Kidney glomerular epithelial cell (primary cell): ENCODE measurements at regions not wholly inside any gene's neighbourhood (a gene's known extent, or its start where the extent isn't known, plus 50 kb on each side); places are given as distances from the start of the nearest gene placed in this dataset.

Source experiments
- DNase-seq: peaks from one replicate; lab custom pipeline; 2025; lab: John Stamatoyannopoulos, UW

DNA sequence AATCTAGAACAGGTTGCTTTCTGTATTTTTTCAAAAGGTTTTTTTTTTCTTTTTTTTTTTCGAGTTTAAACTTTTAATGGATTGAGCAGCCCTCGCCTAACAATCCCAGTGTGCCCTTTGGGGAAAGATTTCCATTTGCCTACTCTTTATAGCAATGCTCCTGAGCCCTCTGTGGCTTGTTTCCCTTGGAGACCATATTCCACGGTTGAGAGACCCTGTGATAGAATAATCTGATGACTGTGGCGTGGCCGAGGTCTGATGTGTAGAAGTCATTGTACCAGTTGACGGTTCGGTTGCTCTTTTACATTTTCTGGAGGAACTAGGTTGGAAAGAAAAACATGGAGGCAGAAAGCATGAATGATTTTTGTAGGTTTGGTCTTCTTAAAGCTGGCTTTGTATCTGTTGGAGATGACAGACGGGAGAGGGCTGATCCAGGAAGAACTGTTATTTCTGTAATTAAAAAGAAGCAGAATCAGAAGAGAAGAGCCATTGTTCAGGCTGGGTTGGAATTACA, 305.7 kb upstream of the NRIP1 start:
- DNase-seq = peak; percentile 50

DNA sequence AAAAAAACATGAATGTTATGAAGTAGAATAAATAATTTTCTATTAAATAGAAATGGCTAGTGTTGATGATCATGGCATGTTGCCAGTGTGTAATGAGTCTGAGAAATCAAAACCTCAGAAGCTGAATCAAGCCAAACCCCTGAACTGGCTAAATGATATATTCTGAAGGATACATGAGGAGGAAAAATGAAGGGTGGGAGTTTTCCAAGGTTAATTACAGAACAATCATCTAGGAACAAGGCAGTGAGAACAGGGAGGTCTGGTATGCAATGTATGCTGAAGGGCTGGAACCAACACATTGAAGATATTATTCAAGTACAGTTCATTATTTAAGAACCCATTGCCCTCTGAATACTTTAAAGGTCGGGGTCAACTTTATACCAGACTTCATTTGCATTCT, 309.1 kb upstream of the NRIP1 start:
- DNase-seq = no peak

DNA sequence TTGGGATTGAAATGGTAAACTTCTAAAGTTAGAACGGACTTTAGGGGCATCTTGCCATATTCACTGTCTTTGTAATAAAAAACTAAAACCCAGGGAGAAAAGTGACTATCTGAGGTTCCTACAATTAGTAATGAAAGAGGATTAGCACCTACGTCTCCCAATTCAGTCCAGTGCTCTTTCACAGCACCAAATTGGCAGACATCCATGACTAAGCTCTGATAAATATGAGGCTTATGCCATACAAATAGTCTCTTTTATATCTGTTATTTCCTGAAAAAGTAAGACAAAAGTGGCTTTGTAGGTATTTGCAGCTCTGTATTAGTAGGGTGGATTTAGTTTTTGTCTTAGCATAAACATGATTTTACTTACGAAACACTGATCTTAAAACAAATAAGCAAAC, 315.0 kb upstream of the NRIP1 start:
- DNase-seq = no peak

DNA sequence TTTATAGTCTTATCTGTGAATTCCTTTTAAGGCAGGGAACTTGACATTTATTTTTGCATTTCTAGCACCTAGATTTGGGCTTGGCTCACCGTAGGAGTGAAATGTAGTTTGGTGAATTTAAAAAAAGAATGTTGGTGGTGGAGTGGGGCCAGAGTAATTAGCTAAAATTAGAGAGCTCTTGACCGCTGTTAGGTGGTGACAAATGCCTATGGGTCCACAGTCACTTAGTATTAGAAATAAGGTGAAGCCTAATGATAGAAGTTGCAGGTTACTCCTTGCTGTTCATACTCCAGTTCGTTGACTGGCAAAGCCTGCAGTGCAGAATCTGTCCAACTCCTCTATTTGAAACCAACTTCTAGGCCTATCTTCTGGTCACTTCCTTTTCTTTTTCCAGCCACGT, 318.8 kb upstream of the NRIP1 start:
- DNase-seq = no peak

DNA sequence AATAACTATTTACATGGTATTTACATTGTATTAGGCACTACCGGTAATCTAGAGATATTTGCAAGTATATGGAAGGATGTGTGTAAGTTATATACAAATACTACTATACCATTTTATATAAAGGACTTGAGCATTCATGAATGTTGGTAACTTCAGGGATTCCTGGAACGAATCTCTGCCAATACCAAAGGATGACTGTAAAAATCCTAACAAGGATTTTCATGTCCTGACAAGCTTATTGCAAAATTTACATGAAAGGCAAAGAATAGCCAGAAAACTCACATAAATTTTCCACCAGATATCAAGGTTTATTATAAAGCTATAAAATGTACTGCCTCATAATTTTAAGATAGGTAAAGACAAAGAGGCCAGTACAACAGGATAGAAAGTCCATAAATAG, 325.2 kb upstream of the NRIP1 start:
- no peak for DNase-seq

DNA sequence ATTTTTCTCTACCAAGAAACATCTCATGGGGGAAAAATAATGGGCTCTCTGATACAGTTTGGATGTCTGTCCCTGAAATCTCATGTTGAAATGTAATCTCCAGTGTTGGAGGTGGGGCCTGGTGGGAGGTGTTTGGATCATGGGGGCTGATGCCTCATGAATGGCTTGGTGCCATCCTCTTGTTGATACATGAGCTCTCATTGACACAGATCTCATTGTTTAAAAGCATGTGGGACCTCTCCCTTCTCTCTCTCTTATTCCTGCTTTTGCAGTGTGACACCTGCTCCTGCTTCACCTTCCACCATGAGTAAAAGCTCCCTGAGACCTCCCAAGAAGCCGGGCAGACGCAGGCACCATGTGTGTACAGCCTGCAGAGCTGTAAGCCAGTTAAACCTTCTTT, 332.5 kb upstream of the NRIP1 start:
- DNase-seq = no peak

DNA sequence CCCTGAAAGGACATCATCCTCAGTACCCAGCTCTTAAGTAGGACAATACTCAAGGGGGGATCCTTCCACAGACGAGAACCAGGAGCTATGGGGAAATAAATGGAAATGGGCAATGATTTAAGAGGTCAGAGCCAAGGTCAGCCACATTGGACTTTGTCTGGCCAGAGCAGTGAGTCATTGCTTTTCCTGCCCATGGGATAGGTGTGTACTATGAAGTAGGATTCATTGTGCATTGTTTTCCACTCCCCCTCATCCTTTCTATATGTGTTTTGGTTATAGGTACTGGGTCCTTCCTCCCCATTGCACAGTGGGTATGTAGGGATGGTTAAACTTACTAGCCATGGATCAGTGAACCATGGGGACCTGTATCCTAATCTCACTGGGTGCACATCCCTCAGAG, 328.9 kb upstream of the USP25 start:
- DNase-seq = no peak

DNA sequence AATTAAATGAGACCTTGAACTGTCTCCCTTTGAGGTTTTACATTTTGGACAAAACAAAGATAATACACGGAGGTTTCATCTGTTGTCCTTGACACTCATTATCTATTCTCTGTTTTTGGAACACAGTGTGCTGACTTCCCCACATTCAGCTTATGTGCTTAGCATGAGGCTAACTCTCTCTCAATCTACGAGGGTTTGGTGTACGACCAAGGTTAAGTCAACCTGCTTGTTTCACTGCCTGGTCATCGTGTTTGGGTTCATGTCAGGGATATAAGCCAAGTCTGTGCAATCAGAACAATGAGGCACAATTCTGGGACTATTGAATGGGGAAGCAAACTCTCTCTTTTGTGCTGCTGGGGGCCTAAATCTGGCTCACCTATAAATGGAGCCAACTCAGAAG, 328.5 kb upstream of the USP25 start:
- DNase-seq = no peak

DNA sequence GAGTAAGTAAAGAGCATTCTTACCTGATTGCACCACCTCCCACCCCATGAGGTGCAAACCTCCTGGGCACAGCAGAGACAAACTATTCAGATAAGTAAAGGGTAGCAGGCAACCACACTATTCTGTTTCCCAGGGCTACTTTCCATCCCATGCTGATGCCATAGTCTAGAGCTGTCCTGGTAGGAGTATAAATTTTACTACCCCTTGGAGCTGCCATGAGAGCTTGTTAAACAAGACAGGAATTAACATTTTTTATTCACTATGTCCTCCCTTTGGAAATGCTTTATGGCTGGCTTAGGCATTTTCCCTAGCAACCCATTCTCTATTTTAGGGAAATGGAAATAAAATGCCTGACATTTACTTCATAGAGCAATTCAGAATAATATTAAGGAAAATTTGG, 324.6 kb upstream of the USP25 start:
- no peak for DNase-seq

DNA sequence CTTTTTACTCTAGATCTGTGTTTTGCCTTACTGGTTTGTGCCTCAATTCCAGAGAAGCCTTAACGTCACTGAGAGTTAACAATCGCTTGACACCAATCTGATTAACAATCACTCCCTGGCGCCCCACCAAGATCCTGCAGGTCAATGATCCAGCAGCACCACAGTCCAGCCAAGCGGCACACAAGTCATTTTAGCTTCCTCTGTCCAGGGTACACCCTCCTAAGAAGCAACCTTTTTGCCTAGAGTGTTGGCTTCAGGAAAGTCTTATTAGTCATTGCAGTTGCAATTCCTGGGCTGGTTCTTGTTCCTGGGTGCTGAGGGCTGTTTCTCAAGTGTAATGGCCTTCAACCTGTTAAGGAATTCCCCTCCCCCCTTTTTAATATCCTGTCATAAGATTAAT, 323.0 kb upstream of the USP25 start:
- DNase-seq = no peak

DNA sequence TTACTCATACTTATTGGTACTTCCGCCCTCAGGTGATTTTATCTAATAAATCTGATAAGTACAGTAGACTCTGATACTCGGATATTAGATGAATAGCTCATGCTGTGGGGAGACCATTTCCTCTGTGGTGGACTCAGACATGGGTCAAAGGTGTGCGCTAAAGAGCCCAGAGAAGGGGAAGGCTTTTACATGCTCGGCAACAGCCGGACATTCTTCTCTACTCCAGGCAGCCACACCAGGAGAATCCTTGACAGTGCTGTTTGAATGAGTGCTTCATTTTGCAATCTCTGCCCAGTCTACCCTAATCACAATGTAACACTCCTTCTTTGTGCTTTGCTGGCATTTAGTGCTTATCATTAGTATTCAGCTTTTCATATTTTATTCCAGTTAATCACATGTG, 322.2 kb upstream of the USP25 start:
- no peak for DNase-seq

DNA sequence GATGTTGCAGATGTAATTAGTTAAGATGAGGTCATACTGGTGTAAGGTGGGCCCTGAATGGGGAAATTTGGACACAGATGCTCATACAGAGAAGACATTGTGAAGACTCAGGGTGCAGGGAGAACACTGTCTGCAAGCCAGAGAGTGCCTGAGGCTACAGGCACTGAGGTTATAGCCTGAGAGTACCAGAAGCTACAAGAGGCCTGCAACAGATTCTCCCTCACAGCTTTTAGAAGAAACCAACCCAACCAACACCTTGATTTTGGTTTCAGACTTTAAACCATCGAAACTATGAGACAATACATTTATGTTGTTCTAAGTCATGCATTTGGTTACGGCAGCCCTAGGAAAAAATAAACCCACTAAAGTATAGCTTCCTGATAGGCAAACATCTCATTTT, 321.7 kb upstream of the USP25 start:
- DNase-seq = no peak

DNA sequence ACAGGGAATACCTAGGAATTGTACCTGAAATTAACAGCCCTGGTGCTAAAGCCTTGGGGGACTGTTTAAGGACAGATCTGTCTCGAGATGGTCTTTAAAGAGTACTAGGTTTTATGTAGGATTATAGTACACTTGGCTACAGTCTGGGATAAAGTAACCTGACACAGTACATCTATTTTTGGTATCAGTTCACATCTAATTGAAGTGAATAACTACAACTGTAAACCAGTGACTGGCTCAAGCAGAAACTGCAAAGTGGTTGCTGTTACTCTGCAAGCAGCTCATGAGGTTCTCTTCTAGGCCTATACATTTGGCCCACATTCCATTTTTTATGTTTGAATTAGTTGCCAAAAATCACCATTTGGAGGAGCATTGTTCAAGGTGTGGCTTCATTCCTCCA, 320.8 kb upstream of the USP25 start:
- no peak for DNase-seq

DNA sequence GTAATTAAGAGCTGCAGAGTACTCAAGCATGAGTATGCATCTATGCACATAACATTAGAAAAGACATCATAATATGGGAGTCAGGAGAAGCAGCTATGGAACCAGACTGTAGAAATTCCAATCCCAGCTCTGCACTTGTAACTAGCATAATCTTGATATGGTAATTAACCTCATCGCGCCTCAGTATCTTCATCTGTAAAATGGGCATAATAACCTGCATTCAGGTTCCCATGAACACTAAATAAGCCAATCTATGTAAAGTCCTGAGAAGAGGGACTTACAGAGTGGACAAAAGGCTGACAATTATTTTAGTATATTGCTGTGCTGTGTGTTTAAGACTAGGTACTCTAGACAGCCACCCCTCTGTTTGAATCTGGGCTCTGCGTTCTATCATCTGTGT, 318.9 kb upstream of the USP25 start:
- no peak for DNase-seq

DNA sequence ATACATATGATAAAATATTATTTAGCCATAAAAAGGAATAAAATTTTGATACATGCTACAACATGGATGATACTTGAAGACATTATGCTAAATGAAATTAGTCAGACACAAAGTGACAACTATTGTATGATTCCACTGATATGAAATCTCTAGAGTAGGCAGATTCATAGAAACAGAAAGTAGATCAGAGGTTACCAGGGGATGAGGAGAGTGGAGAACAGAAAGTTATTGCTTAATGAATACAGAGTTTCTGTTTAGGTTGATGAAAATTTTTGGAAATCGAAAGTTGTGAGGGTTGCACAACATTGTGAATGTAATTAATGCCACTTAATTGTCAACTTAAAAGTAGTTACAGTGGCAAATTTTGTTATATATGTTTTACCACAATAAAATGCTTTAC, 315.7 kb upstream of the USP25 start:
- no peak for DNase-seq

DNA sequence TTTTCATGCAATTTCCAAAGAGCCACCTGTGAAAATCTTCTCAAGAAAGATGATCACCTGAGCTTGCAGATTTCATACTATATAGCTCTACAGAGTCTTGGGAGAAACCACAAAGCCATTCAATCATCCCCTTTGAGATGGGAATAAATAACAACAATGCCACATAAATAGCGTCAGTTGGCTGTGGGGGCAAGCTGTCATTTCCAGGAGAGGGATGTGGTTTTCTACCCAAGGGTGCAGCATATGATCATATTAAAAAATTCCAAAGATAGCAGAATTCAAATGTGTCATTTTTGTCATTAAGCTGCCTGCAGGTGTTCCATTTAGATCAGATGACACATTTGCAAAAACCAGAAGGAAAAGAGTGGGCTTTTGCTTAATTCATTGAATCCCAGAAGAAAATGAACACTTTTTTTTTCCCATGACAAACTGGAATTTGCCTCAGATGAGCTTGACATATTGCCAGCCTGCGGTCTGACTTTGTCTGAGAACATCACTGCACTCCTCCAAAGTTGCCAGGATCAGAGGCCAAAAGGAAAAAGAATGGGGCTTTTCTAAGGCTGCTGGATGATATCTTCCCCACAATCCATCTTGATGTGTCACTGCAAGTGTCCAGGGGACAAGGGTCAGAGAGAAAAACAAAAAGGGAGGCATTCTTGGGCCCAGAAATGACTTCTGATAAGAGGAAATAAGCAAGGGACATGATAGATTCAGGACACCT, 314.1 kb upstream of the USP25 start:
- DNase-seq = no peak

DNA sequence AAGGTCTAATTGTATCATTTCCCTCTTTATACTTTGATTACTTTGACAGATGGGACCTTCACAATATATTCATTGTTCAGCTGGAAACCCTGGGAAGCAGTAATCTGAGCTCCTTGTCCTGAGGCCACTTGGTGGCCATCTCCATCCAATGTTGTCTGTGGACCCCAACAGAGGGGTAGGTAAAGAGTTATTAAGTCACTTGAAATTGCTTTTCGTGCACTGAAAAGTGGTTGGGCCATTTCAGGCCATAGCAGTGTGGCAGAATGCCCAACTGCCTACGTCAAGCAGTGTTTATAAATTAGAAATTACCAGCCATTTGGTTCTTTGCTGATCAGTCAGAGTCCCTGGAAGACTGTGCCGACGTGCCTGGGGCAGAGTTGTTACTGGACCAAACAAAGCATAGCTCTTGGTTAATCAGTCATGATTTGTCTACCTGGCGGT, 308.3 kb upstream of the USP25 start:
- DNase-seq = no peak

DNA sequence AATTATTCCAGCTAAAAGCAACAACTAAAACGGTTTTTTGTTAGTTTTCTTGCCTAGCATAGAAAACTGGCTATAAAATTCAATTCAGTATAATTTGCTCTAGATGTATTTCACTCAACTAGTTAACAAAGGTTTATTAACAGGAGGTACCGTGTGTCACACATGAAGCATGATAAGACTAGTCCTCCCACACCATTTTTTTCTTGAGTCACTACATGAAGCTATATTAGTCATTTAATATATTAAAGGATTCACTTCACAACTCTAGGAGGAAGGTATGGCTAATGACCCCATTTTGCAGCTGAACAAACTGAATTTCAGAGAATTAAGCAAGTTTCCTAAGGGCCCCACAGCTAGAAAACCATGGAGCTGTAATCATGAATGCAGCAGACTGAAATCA, 307.8 kb upstream of the USP25 start:
- DNase-seq = peak; percentile 59

DNA sequence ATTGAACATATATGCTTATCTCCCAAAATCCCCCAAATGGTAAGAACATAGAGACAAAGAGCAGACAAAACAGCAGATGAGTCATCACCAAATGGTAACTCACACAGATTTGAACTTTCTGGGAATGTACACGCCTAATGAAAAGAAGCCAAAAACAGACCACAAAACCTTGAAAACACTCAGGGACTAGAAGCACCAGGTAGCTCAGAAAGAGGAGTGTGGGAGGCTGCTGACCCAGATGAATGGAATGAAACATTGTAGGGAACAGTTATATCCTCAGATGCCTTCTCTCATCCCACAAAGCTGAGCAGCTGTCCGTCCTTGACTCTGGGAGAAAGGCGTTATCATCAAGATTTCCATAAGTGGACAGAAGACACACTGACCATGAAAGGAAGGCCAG, 307.0 kb upstream of the USP25 start:
- peak; percentile 63 for DNase-seq

DNA sequence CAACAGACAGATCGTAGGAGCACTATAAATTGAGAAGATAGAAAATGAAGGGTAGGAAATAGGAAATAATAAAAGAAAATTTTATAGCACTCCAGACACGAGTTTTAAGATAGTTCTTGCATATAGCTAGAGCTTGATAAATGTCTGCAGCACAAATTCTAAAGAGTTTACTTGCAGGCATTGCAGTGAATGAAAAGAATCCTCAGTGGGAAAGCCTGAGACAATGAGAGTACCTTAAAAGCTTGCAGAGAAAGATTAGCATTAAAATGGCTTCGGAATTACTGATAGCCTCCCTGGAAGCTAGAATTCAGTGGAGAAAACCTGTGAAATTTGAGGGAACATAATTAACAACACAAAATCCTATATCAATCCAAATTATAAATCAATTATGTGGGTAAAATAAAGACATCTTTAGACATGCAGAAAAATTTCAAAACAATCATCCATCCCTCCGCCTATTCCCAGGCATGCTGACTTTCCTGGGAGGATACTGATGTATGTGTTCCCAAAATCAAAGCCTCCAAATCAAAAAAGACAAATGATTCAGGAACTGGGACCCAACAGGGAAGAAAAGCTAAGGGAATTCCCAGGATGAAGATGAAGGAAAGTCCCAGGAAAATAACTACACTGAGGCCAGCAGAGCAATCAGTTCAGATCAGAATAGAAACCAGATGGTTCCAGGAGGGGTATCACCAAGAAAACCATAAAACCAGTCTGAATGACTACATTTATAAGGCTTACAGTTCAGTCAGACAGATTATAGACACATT, 305.9 kb upstream of the USP25 start:
- no peak for DNase-seq

DNA sequence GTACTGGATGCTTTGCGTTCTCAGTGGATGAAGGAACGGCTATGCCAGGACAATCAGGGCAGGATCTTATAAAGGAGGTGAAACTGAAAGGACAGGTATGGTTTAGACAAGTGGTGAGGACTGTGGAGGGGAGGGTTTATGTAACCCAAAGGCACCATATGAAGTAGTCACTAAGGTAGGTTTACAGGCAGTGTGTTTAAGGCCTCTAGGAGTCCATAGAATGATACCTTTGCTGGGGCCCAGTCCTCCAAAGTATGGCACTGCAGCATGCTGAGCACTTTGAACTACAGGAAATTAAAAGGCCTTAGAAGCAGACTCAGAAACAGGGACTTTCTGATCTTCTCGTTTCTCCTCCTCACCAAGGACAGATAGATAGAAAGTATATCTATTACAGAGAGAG, 304.7 kb upstream of the USP25 start:
- no peak for DNase-seq

DNA sequence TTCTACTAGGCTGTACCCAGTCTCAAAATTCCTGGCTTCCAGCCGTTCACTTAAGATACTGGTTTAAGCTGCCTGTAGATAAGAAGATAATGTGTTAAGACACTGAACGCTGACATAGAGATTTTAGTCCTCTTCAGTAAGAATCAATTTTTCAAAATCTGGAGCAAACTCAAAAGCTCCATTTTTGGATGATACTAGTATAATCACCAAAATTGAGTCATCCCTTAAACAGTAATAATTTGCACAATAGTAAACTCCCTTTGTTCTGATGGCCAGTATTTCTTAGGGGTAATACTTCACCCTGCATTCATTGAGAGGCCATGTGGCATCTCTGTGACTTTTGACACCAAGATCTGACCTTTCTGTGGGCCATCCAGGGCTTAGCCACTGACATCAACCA, 299.8 kb upstream of the USP25 start:
- no peak for DNase-seq

DNA sequence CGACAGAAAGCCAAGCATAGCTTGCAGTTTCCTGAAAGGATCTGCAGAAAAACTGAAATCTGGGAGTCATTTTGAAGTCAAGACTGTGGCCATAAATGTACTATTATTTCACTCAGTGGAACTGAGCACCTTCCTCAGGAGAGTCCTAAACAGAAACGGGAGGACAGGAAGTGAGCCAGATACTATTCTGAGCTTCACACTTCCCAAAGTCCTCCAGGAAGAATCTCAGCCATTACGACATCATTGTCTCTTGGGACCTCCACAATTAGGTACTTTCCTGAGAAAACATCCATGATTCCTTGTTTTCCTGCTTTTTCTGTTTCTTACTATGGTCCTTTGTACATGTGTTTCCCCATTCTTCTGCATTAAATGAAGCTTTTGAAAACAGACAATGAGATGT, 299.2 kb upstream of the USP25 start:
- no peak for DNase-seq

DNA sequence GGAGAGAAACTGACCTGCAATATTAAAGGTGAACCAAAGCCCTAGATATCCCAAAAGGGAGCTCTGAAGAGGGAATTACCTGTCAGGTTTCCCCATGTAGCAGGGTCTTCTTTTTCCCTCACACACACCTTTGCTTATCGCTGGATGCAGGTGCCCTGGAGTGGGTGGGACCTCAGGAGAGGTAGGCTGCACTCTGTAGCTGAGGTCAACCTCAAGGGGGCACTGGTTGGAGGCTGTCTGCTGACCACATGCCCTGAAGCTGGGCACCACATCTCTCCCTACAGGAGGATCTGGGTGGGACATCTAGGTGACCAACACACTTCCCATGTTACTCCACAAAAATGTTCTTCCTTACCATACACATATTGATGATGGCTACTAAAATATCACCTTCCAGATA, 298.7 kb upstream of the USP25 start:
- DNase-seq = no peak
